ENCODE measurements at regions not wholly inside any gene's neighbourhood (a gene's known extent, or its start where the extent isn't known, plus 50 kb on each side); places are given as distances from the start of the nearest gene placed in this dataset.

DNA sequence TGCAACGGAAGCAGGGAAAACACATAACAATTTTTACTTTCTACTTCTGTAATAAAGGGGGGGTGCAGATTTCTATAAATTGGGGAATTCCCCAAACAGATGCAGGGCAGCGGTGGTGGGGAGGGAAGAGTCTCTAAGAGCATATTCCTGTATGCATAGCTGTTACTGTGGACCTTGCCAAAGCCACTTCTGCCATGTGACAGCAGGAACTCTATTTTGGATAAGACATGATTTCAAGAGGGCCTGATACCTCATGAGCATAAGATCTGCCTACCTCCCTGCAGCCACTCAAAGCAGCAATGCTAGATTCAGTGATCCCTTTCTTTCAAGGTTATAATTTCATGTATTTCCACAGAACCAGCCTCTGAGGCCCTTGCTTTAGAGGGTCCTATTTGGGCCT is 86.2 kb upstream of the CNKSR3 start:
- Histone ChIP-seq H3K9ac (ENCODE audit: insufficient read depth in 1 of 2, low read length in 2 of 2) (no peak overlapping the region), H3K9me3 (ENCODE audit: control insufficient read depth in 4 of 4, insufficient read depth in 3 of 4, low read length in 3 of 4) (no peaks in the 10 kb centered on the region), H3K27ac (ENCODE audit: low read depth in 1 of 2, low read length in 1 of 2) (peak overlapping the region in 1 of 2 donors; percentile 49), H3K36me3 (ENCODE audit: control insufficient read depth in 4 of 4, insufficient read depth in 4 of 4, low read length in 4 of 4) (no peaks in the 10 kb centered on the region), H3K4me3 (no peak overlapping the region), H3K4me1 (ENCODE audit: control insufficient read depth in 5 of 5, insufficient read depth in 5 of 5, low read length in 5 of 5) (peaks cover 0 to 6% (median 0%) of the 10 kb centered on the region in 5 donors), H3K27me3 (ENCODE audit: control insufficient read depth in 3 of 3, insufficient read depth in 3 of 3, low read length in 2 of 3) (no peaks in the 10 kb centered on the region)
- ATAC-seq (ENCODE audit: insufficient read depth, low FRiP score) (no peak), DNase-seq (no peak)
- 85 to 90% methylated on average over 2 of the region's 2 CpGs for WGBS, 2 donors
- TF ChIP-seq, protein P1, sequence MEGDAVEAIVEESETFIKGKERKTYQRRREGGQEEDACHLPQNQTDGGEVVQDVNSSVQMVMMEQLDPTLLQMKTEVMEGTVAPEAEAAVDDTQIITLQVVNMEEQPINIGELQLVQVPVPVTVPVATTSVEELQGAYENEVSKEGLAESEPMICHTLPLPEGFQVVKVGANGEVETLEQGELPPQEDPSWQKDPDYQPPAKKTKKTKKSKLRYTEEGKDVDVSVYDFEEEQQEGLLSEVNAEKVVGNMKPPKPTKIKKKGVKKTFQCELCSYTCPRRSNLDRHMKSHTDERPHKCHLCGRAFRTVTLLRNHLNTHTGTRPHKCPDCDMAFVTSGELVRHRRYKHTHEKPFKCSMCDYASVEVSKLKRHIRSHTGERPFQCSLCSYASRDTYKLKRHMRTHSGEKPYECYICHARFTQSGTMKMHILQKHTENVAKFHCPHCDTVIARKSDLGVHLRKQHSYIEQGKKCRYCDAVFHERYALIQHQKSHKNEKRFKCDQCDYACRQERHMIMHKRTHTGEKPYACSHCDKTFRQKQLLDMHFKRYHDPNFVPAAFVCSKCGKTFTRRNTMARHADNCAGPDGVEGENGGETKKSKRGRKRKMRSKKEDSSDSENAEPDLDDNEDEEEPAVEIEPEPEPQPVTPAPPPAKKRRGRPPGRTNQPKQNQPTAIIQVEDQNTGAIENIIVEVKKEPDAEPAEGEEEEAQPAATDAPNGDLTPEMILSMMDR (IDR thresholded peaks at IDR 0.05; ENCODE audit: control extremely low read depth, extremely low read depth) = no peak

DNA sequence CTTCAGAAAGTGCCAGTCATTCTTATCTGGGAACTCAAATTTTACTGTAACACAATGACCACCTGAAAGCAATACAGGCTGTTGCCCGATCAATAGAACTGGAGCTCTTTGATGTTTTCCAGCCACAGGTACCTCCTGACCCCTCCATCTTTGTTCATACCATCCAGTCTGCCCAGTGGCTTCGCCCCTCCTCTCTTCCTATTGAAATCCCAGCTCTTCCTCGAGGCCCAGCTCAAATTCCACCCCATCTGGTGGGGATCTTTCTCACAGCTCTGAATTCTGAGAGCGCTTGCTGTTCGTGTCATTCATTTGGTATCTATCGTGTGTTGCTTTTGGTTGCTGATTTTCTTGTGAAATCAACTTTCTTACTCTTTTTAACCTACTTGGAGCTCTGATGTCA is 87.9 kb upstream of the CNKSR3 start:
- no peak for ATAC-seq (ENCODE audit: insufficient read depth, low FRiP score)
- 92% methylated on average over 6 of the region's 6 CpGs for WGBS, 2 donors
- no peaks in the 10 kb centered on the region for H3K36me3 ChIP-seq (ENCODE audit: control insufficient read depth in 4 of 4, insufficient read depth in 4 of 4, low read length in 4 of 4)
- H3K27ac ChIP-seq (ENCODE audit: low read depth in 1 of 2, low read length in 1 of 2) = no peak overlapping the region
- H3K4me3 ChIP-seq = no peak overlapping the region
- peaks cover 0 to 3% (median 0%) of the 10 kb centered on the region in 5 donors for H3K4me1 ChIP-seq (ENCODE audit: control insufficient read depth in 5 of 5, insufficient read depth in 5 of 5, low read length in 5 of 5)
- TF ChIP-seq, protein P1 (IDR thresholded peaks at IDR 0.05; ENCODE audit: control extremely low read depth, extremely low read depth) = no peak
- DNase-seq = no peak
- no peaks in the 10 kb centered on the region for H3K27me3 ChIP-seq (ENCODE audit: control insufficient read depth in 3 of 3, insufficient read depth in 3 of 3, low read length in 2 of 3)
- no peaks in the 10 kb centered on the region for H3K9me3 ChIP-seq (ENCODE audit: control insufficient read depth in 4 of 4, insufficient read depth in 3 of 4, low read length in 3 of 4)
- H3K9ac ChIP-seq (ENCODE audit: insufficient read depth in 1 of 2, low read length in 2 of 2) = no peak overlapping the region

DNA sequence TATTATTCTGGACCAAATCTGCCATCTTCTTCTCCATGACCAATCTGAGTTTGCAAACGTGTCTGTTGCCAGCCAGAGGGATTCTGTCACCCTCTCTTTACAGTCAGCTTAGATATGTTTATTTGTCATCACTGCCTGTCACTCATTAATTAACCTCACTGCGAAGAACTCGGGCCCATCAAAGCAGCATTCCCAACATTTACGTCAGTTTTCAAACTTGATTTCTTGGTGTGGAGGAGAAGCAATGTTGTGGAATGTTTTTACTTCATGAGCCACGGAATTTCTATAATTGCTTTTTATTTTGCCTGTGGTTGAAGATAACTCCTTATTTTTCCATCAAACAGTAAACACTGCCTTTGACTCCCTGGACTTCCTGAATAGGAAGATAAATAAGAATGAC is 91.8 kb upstream of the CNKSR3 start:
- DNase-seq = no peak
- Histone ChIP-seq H3K9me3 (ENCODE audit: control insufficient read depth in 4 of 4, insufficient read depth in 3 of 4, low read length in 3 of 4) (peaks cover 0 to 2% (median 0%) of the 10 kb centered on the region in 4 donors), H3K4me3 (no peak overlapping the region), H3K9ac (ENCODE audit: insufficient read depth in 1 of 2, low read length in 2 of 2) (no peak overlapping the region), H3K27me3 (ENCODE audit: control insufficient read depth in 3 of 3, insufficient read depth in 3 of 3, low read length in 2 of 3) (no peaks in the 10 kb centered on the region), H3K27ac (ENCODE audit: low read depth in 1 of 2, low read length in 1 of 2) (no peak overlapping the region), H3K36me3 (ENCODE audit: control insufficient read depth in 4 of 4, insufficient read depth in 4 of 4, low read length in 4 of 4) (no peaks in the 10 kb centered on the region), H3K4me1 (ENCODE audit: control insufficient read depth in 5 of 5, insufficient read depth in 5 of 5, low read length in 5 of 5) (peaks cover 0 to 9% (median 0%) of the 10 kb centered on the region in 5 donors)
- TF ChIP-seq, protein P1 (IDR thresholded peaks at IDR 0.05; ENCODE audit: control extremely low read depth, extremely low read depth) = no peak
- no peak for ATAC-seq (ENCODE audit: insufficient read depth, low FRiP score)
- 77 to 79% methylated on average over 5 of the region's 5 CpGs for WGBS, 2 donors

DNA sequence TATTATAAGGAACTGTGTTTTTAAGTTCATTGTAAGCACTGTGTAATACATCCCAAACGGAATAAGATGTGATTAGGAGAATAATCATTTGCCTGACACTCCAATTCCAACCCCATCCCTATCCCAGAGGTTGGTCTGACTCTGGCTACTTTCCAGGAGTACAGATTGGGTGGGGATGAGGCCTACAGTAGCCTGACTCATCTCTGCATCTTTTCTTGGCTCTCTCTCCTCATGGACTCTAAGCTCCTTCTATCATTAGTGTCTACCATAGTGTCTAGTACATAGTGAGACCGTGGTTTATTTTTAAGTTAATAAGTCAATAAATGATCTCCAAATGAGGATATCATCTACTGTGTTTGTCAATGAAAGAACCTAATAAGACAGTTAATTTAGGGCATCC is 92.2 kb upstream of the CNKSR3 start:
- H3K9ac ChIP-seq (ENCODE audit: insufficient read depth in 1 of 2, low read length in 2 of 2) = no peak overlapping the region
- H3K4me3 ChIP-seq = no peak overlapping the region
- ATAC-seq (ENCODE audit: insufficient read depth, low FRiP score) = no peak
- no peaks in the 10 kb centered on the region for H3K36me3 ChIP-seq (ENCODE audit: control insufficient read depth in 4 of 4, insufficient read depth in 4 of 4, low read length in 4 of 4)
- TF ChIP-seq, protein P1 (IDR thresholded peaks at IDR 0.05; ENCODE audit: control extremely low read depth, extremely low read depth) = no peak
- WGBS, 2 donors = 79 to 89% methylated on average over 2 of the region's 2 CpGs
- no peaks in the 10 kb centered on the region for H3K27me3 ChIP-seq (ENCODE audit: control insufficient read depth in 3 of 3, insufficient read depth in 3 of 3, low read length in 2 of 3)
- H3K27ac ChIP-seq (ENCODE audit: low read depth in 1 of 2, low read length in 1 of 2) = no peak overlapping the region
- H3K9me3 ChIP-seq (ENCODE audit: control insufficient read depth in 4 of 4, insufficient read depth in 3 of 4, low read length in 3 of 4) = peaks cover 0 to 2% (median 0%) of the 10 kb centered on the region in 4 donors
- no peak for DNase-seq
- H3K4me1 ChIP-seq (ENCODE audit: control insufficient read depth in 5 of 5, insufficient read depth in 5 of 5, low read length in 5 of 5) = peaks cover 0 to 13% (median 0%) of the 10 kb centered on the region in 5 donors
